Upper lobe of left lung (tissue), 6 donors: ENCODE measurements at regions not wholly inside any gene's neighbourhood (a gene's known extent, or its start where the extent isn't known, plus 50 kb on each side); places are given as distances from the start of the nearest gene placed in this dataset.

Experiments used
- ATAC-seq, 2 donors: fragments of 200-7000 bp; cut with Tn5 transposase; one replicate each; pipeline ENCODE4 v1.9.1; 2022; ENCODE audit warnings: mild to moderate bottlenecking in 2 of 2, moderate library complexity in 2 of 2; ENCODE audit not compliant: low FRiP score in 2 of 2
- DNase-seq, 2 donors: peaks; one replicate each; pipeline ENCODE4 v3.0.0-alpha.2; 2019 to 2020
- H3K27ac ChIP-seq, 4 donors: fragments of 200-600 bp; sonication (generic); one replicate each; pipeline ENCODE4 v1.5.1; 2016 to 2019
- H3K27me3 ChIP-seq, 4 donors: fragments of 200-600 bp; sonication (generic); one replicate each; pipeline ENCODE4 v1.5.1; 2017 to 2019
- H3K36me3 ChIP-seq, 4 donors: fragments of 200-600 bp; sonication (generic); one replicate each; pipeline ENCODE4 v1.5.1; 2016 to 2019
- H3K4me1 ChIP-seq, 4 donors: fragments of 200-600 bp; sonication (generic); one replicate each; pipeline ENCODE4 v1.5.1; 2018 to 2019
- H3K4me3 ChIP-seq, 4 donors: fragments of 200-600 bp; sonication (generic); one replicate each; pipeline ENCODE4 v1.5.1; 2017 to 2019; ENCODE audit warnings: mild to moderate bottlenecking in 2 of 4, moderate library complexity in 1 of 4
- H3K9me3 ChIP-seq, 4 donors: fragments of 200-600 bp; sonication (generic); one replicate each; pipeline ENCODE4 v1.5.1; 2018 to 2019
- CTCF ChIP-seq, 6 experiments: fragments of 450-650 bp in 4 of 6; fragments of 200-600 bp in 2 of 6; sonication (generic) in 2 of 6; IDR thresholded peaks; one replicate each; pipeline ENCODE4 v1.5.1; 2016 to 2019; ENCODE audit warnings: antibody characterized with exemption in 6 of 6
- EP300 ChIP-seq, 4 donors: sonication (generic); formaldehyde crosslinking; IDR thresholded peaks; one replicate each; pipeline ENCODE4 v1.5.1; 2017; ENCODE audit warnings: antibody characterized with exemption in 4 of 4, control low read depth in 2 of 4
- POLR2A ChIP-seq, 4 donors: fragments of 450-650 bp; IDR thresholded peaks; one replicate each; pipeline ENCODE4 v1.5.1; 2016 to 2017; ENCODE audit warnings: antibody characterized with exemption in 4 of 4, mild to moderate bottlenecking in 2 of 4
- POLR2AphosphoS5 ChIP-seq, 2 donors: sonication (generic); formaldehyde crosslinking; IDR thresholded peaks; one replicate each; pipeline ENCODE4 v1.5.1; 2017; ENCODE audit warnings: antibody characterized with exemption in 2 of 2
- WGBS, 2 donors: methylation state at CpG; one replicate each; pipeline ENCODE4 v1.1.5; 2017 to 2018; 5-methylcytosine and 5-hydroxymethylcytosine counted together
- donor health status: DM: no; HTN: no; CAD: no; lungs with moderate emphysema.
- donor health status: DM: no; HTN: yes; CAD: no; lungs with severe emphysema.

- 74 to 83% methylated on average over 4 of the region's 4 CpGs for WGBS, 2 donors
- Histone ChIP-seq H3K27me3 (no peaks in the 10 kb centered on the region), H3K9me3 (no peaks in the 10 kb centered on the region), H3K27ac (no peak overlapping the region), H3K36me3 (no peaks in the 10 kb centered on the region), H3K4me1 (no peaks in the 10 kb centered on the region), H3K4me3 (no peak overlapping the region)
- TF ChIP-seq EP300 (IDR thresholded peaks at IDR 0.05): no peak
- no peak for TF ChIP-seq CTCF (IDR thresholded peaks at IDR 0.05)
- no peak for TF ChIP-seq POLR2AphosphoS5 (IDR thresholded peaks at IDR 0.05)
- TF ChIP-seq POLR2A (IDR thresholded peaks at IDR 0.05): no peak
- ATAC-seq (peak in 1 of 2 donors; percentile 22), DNase-seq (peak in 1 of 2 donors; percentile 76)
Measured at GRCh38 chr2:7785700-7786099, 868.5 kb downstream of the RNF144A start.

GRCh38 chr2:7788736-7789135, 871.5 kb downstream of the RNF144A start:
- peaks cover 0 to 4% (median 0%) of the 10 kb centered on the region in 4 donors for H3K4me1 ChIP-seq
- DNase-seq (no peak), ATAC-seq (no peak)
- no peaks in the 10 kb centered on the region for H3K9me3 ChIP-seq
- TF ChIP-seq EP300 (IDR thresholded peaks at IDR 0.05): no peak
- no peak for TF ChIP-seq CTCF (IDR thresholded peaks at IDR 0.05)
- no peak for TF ChIP-seq POLR2A (IDR thresholded peaks at IDR 0.05)
- TF ChIP-seq POLR2AphosphoS5 (IDR thresholded peaks at IDR 0.05): no peak
- H3K36me3 ChIP-seq: no peaks in the 10 kb centered on the region
- no peaks in the 10 kb centered on the region for H3K27me3 ChIP-seq
- 90 to 91% methylated on average over 8 of the region's 8 CpGs for WGBS, 2 donors
- no peak overlapping the region for H3K4me3 ChIP-seq
- no peak overlapping the region for H3K27ac ChIP-seq

GRCh38 chr2:7792031-7792651, 874.9 kb downstream of the RNF144A start:
- Histone ChIP-seq H3K4me1 (peaks cover 0 to 13% (median 8%) of the 10 kb centered on the region in 4 donors), H3K4me3 (no peak overlapping the region), H3K9me3 (no peaks in the 10 kb centered on the region), H3K27me3 (no peaks in the 10 kb centered on the region), H3K36me3 (no peaks in the 10 kb centered on the region), H3K27ac (no peak overlapping the region)
- TF ChIP-seq CTCF (IDR thresholded peaks at IDR 0.05): no peak
- no peak for TF ChIP-seq POLR2AphosphoS5 (IDR thresholded peaks at IDR 0.05)
- TF ChIP-seq EP300 (IDR thresholded peaks at IDR 0.05): no peak
- no peak for TF ChIP-seq POLR2A (IDR thresholded peaks at IDR 0.05)
- ATAC-seq: peak; percentile 16 to 67
- peak in 1 of 2 donors; percentile 42 for DNase-seq
- 54 to 61% methylated on average over 7 of the region's 7 CpGs for WGBS, 2 donors

- peak in 1 of 2 donors; percentile 29 for ATAC-seq
- Histone ChIP-seq H3K4me3 (no peak overlapping the region), H3K9me3 (peaks cover 0 to 5% (median 1%) of the 10 kb centered on the region in 4 donors), H3K27me3 (no peaks in the 10 kb centered on the region), H3K4me1 (peaks cover 0 to 13% (median 8%) of the 10 kb centered on the region in 4 donors), H3K27ac (peak overlapping the region in 1 of 4 donors; percentile 19), H3K36me3 (no peaks in the 10 kb centered on the region)
- 43 to 45% methylated on average over 7 of the region's 7 CpGs for WGBS, 2 donors
- no peak for DNase-seq
- TF ChIP-seq EP300 (IDR thresholded peaks at IDR 0.05) (no peak), POLR2A (IDR thresholded peaks at IDR 0.05) (no peak), POLR2AphosphoS5 (IDR thresholded peaks at IDR 0.05) (no peak), CTCF (IDR thresholded peaks at IDR 0.05) (no peak)
Measured at GRCh38 chr2:7795778-7796563, 878.8 kb downstream of the RNF144A start.
